Glutamatergic neuron (in vitro differentiated cells): ENCODE measurements at regions not wholly inside any gene's neighbourhood (a gene's known extent, or its start where the extent isn't known, plus 50 kb on each side); places are given as distances from the start of the nearest gene placed in this dataset.
"Not testable (repeated sequence)": the region's sequence is repeated elsewhere in the genome, so short reads cannot be mapped to it uniquely, and the experiment has no call there.

Experiments used
- DNase-seq: peaks from one replicate; pipeline ENCODE4 v3.0.0; 2022
- H3K27ac Mint-ChIP-seq: one replicate; pipeline ENCODE4 v1.8.0; 2020; ENCODE audit warnings: mild to moderate bottlenecking, mixed read lengths, inconsistent platforms; ENCODE audit not compliant: unreplicated experiment
- H3K27me3 Mint-ChIP-seq: one replicate; pipeline ENCODE4 v1.8.0; 2020; ENCODE audit warnings: mild to moderate bottlenecking, moderate library complexity, mixed read lengths, inconsistent platforms; ENCODE audit not compliant: unreplicated experiment
- H3K36me3 Mint-ChIP-seq: one replicate; pipeline ENCODE4 v1.8.0; 2020; ENCODE audit warnings: mild to moderate bottlenecking, mixed read lengths, inconsistent platforms; ENCODE audit not compliant: unreplicated experiment
- H3K4me1 Mint-ChIP-seq: one replicate; pipeline ENCODE4 v1.8.0; 2020; ENCODE audit warnings: mild to moderate bottlenecking, low read depth, mixed read lengths, inconsistent platforms; ENCODE audit not compliant: unreplicated experiment
- H3K4me3 Mint-ChIP-seq: one replicate; pipeline ENCODE4 v1.8.0; 2020; ENCODE audit warnings: mild to moderate bottlenecking, mixed read lengths, inconsistent platforms; ENCODE audit not compliant: unreplicated experiment
- H3K9me3 Mint-ChIP-seq: one replicate; pipeline ENCODE4 v1.8.0; 2020; ENCODE audit warnings: mild to moderate bottlenecking, moderate library complexity, mixed read lengths, inconsistent platforms; ENCODE audit not compliant: unreplicated experiment
- CTCF ChIP-seq: fragments of 200-600 bp; sonication (generic); IDR thresholded peaks from one replicate; pipeline ENCODE4 v1.5.0; 2021; ENCODE audit not compliant: partially characterized antibody, unreplicated experiment

DNA sequence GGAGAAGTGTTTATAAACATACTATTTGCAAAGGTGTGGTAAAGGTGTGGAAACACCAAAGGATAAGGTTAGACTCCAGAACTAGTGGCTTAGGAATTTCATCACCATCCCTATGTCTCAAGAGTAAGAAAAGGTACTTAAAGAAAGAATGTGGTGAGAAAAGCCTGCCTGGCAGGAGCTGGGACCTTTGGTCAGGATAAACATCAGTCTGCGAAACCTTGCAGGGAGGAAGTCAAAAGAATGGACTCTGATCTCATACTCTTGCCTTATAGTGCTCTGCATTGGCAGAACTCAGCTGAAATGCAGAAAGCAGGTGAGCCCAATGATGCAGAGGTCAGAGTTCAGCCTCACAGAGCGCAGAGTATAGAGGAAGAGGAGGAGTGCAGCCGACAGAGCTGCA is 97.2 kb upstream of the NR3C2 start:
- no peak overlapping the region for H3K27ac Mint-ChIP-seq
- peaks cover 2% of the 10 kb centered on the region for H3K27me3 Mint-ChIP-seq
- TF ChIP-seq CTCF = no peak
- DNase-seq = no peak
- H3K36me3 Mint-ChIP-seq = no peaks in the 10 kb centered on the region
- H3K9me3 Mint-ChIP-seq = peaks cover 3% of the 10 kb centered on the region
- H3K4me1 Mint-ChIP-seq = no peaks in the 10 kb centered on the region
- H3K4me3 Mint-ChIP-seq = no peak overlapping the region

DNA sequence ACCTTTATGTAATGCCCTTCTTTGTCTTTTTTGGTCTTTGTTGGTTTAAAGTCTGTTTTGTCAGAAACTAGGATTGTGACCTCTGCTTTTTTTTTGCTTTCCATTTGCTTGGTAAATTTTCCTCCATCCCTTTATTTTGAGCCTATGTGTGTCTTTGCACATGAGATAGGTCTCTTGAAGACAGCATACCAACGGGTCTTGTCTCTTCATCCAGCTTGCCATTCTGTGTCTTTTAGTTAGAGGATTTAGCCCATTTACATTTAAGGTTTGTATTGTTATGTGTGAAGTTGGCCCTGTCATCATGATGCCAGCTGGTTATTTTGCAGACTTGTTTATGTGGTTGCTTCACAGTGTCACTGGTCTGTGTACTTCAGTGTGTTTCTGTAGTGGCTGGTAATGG is 91.6 kb upstream of the NR3C2 start:
- H3K36me3 Mint-ChIP-seq = peaks cover 10% of the 10 kb centered on the region
- H3K27me3 Mint-ChIP-seq, H3K4me1 Mint-ChIP-seq, H3K27ac Mint-ChIP-seq, H3K9me3 Mint-ChIP-seq, H3K4me3 Mint-ChIP-seq, DNase-seq: not testable (repeated sequence)

DNA sequence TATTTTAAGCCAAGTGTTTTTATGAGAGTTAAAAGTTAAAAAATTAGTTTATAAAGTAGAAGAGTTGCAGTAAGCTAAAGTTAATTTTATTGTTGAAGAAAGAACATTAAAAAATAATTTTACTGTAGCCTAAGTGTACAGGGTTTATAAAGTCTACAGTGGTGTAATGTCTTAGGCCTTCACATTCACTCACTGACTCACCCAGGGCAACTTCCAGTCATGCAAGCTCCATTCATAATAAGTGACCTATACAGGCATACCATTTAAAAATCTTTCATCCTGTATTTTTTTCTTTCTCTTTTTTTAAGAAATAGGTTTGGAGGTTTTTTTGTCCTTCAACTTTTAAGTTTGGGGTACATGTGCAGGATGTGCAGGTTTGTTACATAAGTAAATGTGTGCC is 87.9 kb upstream of the NR3C2 start:
- Mint-ChIP-seq H3K4me1 (no peaks in the 10 kb centered on the region), H3K4me3 (no peak overlapping the region), H3K27me3 (peaks cover 1% of the 10 kb centered on the region), H3K36me3 (peaks cover 10% of the 10 kb centered on the region), H3K9me3 (peaks cover 7% of the 10 kb centered on the region), H3K27ac (no peak overlapping the region)
- no peak for DNase-seq
- TF ChIP-seq CTCF = no peak

DNA sequence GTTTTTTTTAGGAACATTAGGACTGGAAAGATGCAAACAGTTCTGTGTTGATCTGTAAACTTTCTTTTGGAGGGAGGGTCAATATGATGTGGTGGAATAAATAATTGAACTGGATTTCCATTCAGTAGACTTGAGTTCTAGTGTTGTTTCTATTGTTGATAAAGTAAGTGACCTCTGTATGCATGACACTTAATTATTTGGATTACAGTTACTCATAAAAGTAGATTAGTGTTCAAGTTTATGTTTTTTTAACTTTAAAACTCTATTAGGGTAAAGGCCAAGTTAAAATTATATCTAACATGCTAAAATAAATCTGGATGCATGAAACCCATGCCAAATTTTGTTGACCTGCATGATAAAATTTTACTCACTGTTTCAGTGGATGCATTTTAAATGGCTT is 85.4 kb upstream of the NR3C2 start:
- Mint-ChIP-seq H3K27ac (no peak overlapping the region), H3K9me3 (no peaks in the 10 kb centered on the region), H3K4me3 (no peak overlapping the region), H3K36me3 (no peaks in the 10 kb centered on the region), H3K4me1 (no peaks in the 10 kb centered on the region), H3K27me3 (no peaks in the 10 kb centered on the region)
- DNase-seq = no peak
- no peak for TF ChIP-seq CTCF

GRCh38 chr4:148522995-148523394 is 80.8 kb upstream of the NR3C2 start:
- Mint-ChIP-seq H3K27ac (no peak overlapping the region), H3K27me3 (peaks cover 2% of the 10 kb centered on the region), H3K36me3 (no peaks in the 10 kb centered on the region), H3K9me3 (no peaks in the 10 kb centered on the region), H3K4me1 (no peaks in the 10 kb centered on the region), H3K4me3 (no peak overlapping the region)
- DNase-seq = no peak
- no peak for TF ChIP-seq CTCF

GRCh38 chr4:148515248-148515647 is 73.0 kb upstream of the NR3C2 start:
- peaks cover 2% of the 10 kb centered on the region for H3K27me3 Mint-ChIP-seq
- no peaks in the 10 kb centered on the region for H3K36me3 Mint-ChIP-seq
- no peak overlapping the region for H3K27ac Mint-ChIP-seq
- DNase-seq = no peak
- TF ChIP-seq CTCF = no peak
- H3K9me3 Mint-ChIP-seq = peaks cover 2% of the 10 kb centered on the region
- no peaks in the 10 kb centered on the region for H3K4me1 Mint-ChIP-seq
- H3K4me3 Mint-ChIP-seq = no peak overlapping the region
